A549 (cell line): ENCODE measurements at regions not wholly inside any gene's neighbourhood (a gene's known extent, or its start where the extent isn't known, plus 50 kb on each side); places are given as distances from the start of the nearest gene placed in this dataset.

Source experiments
- ATAC-seq, 2 experiments: fragments of 200-7000 bp in 1 of 2; fragments of >200 bp in 1 of 2; cut with Nextera tagmentation in 1 of 2; cut with Tn5 transposase in 1 of 2; 3 replicates each; pipeline versions ENCODE4 v1.8.0 to v1.9.1; 2018 to 2020; ENCODE audit warnings: mild to moderate bottlenecking in 1 of 2, moderate library complexity in 1 of 2
- CTCF ChIA-PET: fragments of 300-600 bp; sonication (Branson Sonifier 250); formaldehyde crosslinking; extraction: SDS; loops from one replicate; lab custom pipeline; 2021; ENCODE audit warnings: antibody characterized with exemption, inconsistent platforms; lab: Yijun Ruan, JAX
- POLR2A ChIA-PET: fragments of 350-600 bp; formaldehyde crosslinking; extraction: SDS; loops from one replicate; lab custom pipeline; 2021; ENCODE audit warnings: antibody characterized with exemption, inconsistent platforms; lab: Yijun Ruan, JAX
- DNase-seq, 2 experiments: peaks; one replicate each; pipeline versions ENCODE4 v3.0.0 to v3.0.0-alpha.2; 2011 to 2016; ENCODE audit warnings: low read depth in 1 of 2, low spot score in 1 of 2
- FAIRE-seq: peaks from 2 replicates; lab custom pipeline; 2011; peaks lifted over from hg19 to GRCh38; lab: Jason Lieb, UNC
- H3K27ac ChIP-seq, 2 experiments: fragments of >200 bp; sonication (Bioruptor Twin); formaldehyde crosslinking; 3 replicates each; pipeline ENCODE4 v1.5.1; 2016 to 2017
- H3K4me1 ChIP-seq: fragments of >200 bp; sonication (Bioruptor Twin); formaldehyde crosslinking; 3 replicates; pipeline ENCODE4 v1.6.1; 2016
- H3K4me2 ChIP-seq: fragments of >200 bp; sonication (Bioruptor Twin); formaldehyde crosslinking; 3 replicates; pipeline ENCODE4 v1.6.1; 2016
- H3K4me3 ChIP-seq: fragments of >200 bp; sonication (Bioruptor Twin); formaldehyde crosslinking; 3 replicates; pipeline ENCODE4 v1.5.1; 2016
- H3K9me3 ChIP-seq: fragments of >200 bp; sonication (Bioruptor Twin); formaldehyde crosslinking; 3 replicates; pipeline ENCODE4 v1.6.1; 2016
- ATOH8 ChIP-seq: fragments of 250-450 bp; sonication (Bioruptor Pico); IDR thresholded peaks from 2 replicates; pipeline ENCODE4 v1.5.0; 2020; ENCODE audit warnings: low read depth, mild to moderate bottlenecking, moderate library complexity
- CBX2 ChIP-seq: fragments of 200-600 bp; sonication (generic); IDR thresholded peaks from 2 replicates; pipeline ENCODE4 v1.6.1; 2016; ENCODE audit warnings: low read depth, mild to moderate bottlenecking, borderline replicate concordance
- CEBPB ChIP-seq, 2 experiments: fragments of >200 bp in 1 of 2; sonication (Bioruptor Twin) in 1 of 2; formaldehyde crosslinking in 1 of 2; IDR thresholded peaks; 2 replicates each; pipeline ENCODE4 v1.6.1; 2012 to 2016
- EP300 ChIP-seq, 2 experiments: fragments of >200 bp; sonication (Bioruptor Twin); formaldehyde crosslinking; IDR thresholded peaks; 2 replicates in 1 of 2; 3 replicates in 1 of 2; pipeline ENCODE4 v1.6.1; 2016 to 2017
- ESRRA ChIP-seq: fragments of 150-350 bp; IDR thresholded peaks from 2 replicates; pipeline ENCODE4 v1.6.1; 2014; ENCODE audit warnings: mild to moderate bottlenecking, low read length, borderline replicate concordance
- FOSB ChIP-seq: fragments of 250-450 bp; sonication (Bioruptor Pico); IDR thresholded peaks from 2 replicates; pipeline ENCODE4 v1.5.0; 2020; ENCODE audit warnings: mild to moderate bottlenecking, moderate library complexity
- FOXS1 ChIP-seq: fragments of 250-450 bp; sonication (Bioruptor Pico); IDR thresholded peaks from 2 replicates; pipeline ENCODE4 v1.5.0; 2020; ENCODE audit warnings: mild to moderate bottlenecking, moderate library complexity
- GATA3 ChIP-seq: IDR thresholded peaks from 2 replicates; pipeline ENCODE4 v1.6.1; 2012; ENCODE audit warnings: borderline replicate concordance
- HDAC2 ChIP-seq: fragments of 200-600 bp; sonication (generic); IDR thresholded peaks from 2 replicates; pipeline ENCODE4 v1.6.1; 2016
- HES2 ChIP-seq: fragments of >200 bp; sonication (Bioruptor Twin); formaldehyde crosslinking; IDR thresholded peaks from 2 replicates; pipeline ENCODE4 v1.6.1; 2016
- HOXB13 ChIP-seq: fragments of 250-450 bp; sonication (Bioruptor Pico); IDR thresholded peaks from 2 replicates; pipeline ENCODE4 v1.5.0; 2020; ENCODE audit warnings: low read depth, mild to moderate bottlenecking, moderate library complexity
- MAX ChIP-seq: IDR thresholded peaks from 2 replicates; pipeline ENCODE4 v1.6.1; 2012
- MYC ChIP-seq: IDR thresholded peaks from 2 replicates; pipeline ENCODE4 v1.6.1; 2012; ENCODE audit warnings: mild to moderate bottlenecking, inconsistent platforms, low read length, improper control_type of control experiment, borderline replicate concordance
- NFE2L2 ChIP-seq: fragments of 150-350 bp; conservative IDR thresholded peaks from 2 replicates; pipeline ENCODE4 v1.6.1; 2014; ENCODE audit warnings: low read length
- NPAS2 ChIP-seq: fragments of 250-450 bp; sonication (Bioruptor Pico); IDR thresholded peaks from 2 replicates; pipeline ENCODE4 v1.8.0; 2022; ENCODE audit warnings: mild to moderate bottlenecking, moderate library complexity, borderline replicate concordance
- NR3C1 ChIP-seq: fragments of >200 bp; sonication (Bioruptor Twin); formaldehyde crosslinking; IDR thresholded peaks from 3 replicates; pipeline ENCODE4 v1.6.1; 2017
- PHF8 ChIP-seq: fragments of 200-600 bp; sonication (generic); IDR thresholded peaks from 2 replicates; pipeline ENCODE4 v1.6.1; 2016; ENCODE audit warnings: low read depth, mild to moderate bottlenecking, antibody characterized with exemption, moderate library complexity, borderline replicate concordance
- POLR2A ChIP-seq: IDR thresholded peaks from 2 replicates; pipeline ENCODE4 v1.6.1; 2012; ENCODE audit warnings: mild to moderate bottlenecking, low read length
- POLR2AphosphoS2 ChIP-seq: conservative IDR thresholded peaks from 2 replicates; pipeline ENCODE4 v1.6.1; 2012; ENCODE audit warnings: low read length, improper control_type of control experiment, inconsistent platforms
- TFCP2L1 ChIP-seq: fragments of 250-450 bp; sonication (Bioruptor Pico); IDR thresholded peaks from 2 replicates; pipeline ENCODE4 v1.5.0; 2021; ENCODE audit warnings: mild to moderate bottlenecking
- ZFP36 ChIP-seq: fragments of 450-650 bp; IDR thresholded peaks from 2 replicates; pipeline ENCODE4 v1.6.1; 2014; ENCODE audit warnings: borderline replicate concordance; ENCODE audit not compliant: partially characterized antibody
- ZNF302 ChIP-seq: fragments of 250-450 bp; sonication (Bioruptor Pico); IDR thresholded peaks from 2 replicates; pipeline ENCODE4 v1.9.0; 2021; ENCODE audit warnings: inconsistent platforms, mild to moderate bottlenecking, moderate library complexity
- ZSCAN20 ChIP-seq: fragments of 250-450 bp; sonication (Bioruptor Pico); IDR thresholded peaks from 2 replicates; pipeline ENCODE4 v1.8.0; 2022; ENCODE audit warnings: mild to moderate bottlenecking, moderate library complexity
- WGBS: methylation state at CpG from one replicate; pipeline ENCODE4 v1.1.6; 2017; ENCODE audit errors: missing lambda C conversion rate; 5-methylcytosine and 5-hydroxymethylcytosine counted together

- H3K4me2 ChIP-seq = no peak overlapping the region
- ChIA-PET CTCF (no interaction called here), POLR2A (no interaction called here)
- H3K4me1 ChIP-seq = peaks cover 13% of the 10 kb centered on the region; the same call in 2 of the 3 replicates
- H3K27ac ChIP-seq = no peak overlapping the region
- 86% methylated on average over 9 of the region's 20 CpGs for WGBS
- H3K9me3 ChIP-seq = no peaks in the 10 kb centered on the region
- DNase-seq = no peak
- ATAC-seq = no peak
- no peak overlapping the region for H3K4me3 ChIP-seq
- no peak for FAIRE-seq
- no peak for TF ChIP-seq FOXS1
- no peak for TF ChIP-seq CEBPB (IDR thresholded peaks at IDR 0.05)
- no peak for TF ChIP-seq HOXB13 (CRISPR knock-in tag)
- no peak for TF ChIP-seq GATA3
- TF ChIP-seq NFE2L2 = no peak
- no peak for TF ChIP-seq MYC
- TF ChIP-seq NR3C1 = no peak
- TF ChIP-seq POLR2AphosphoS2 = no peak
- TF ChIP-seq FOSB (CRISPR knock-in tag) = no peak
- no peak for TF ChIP-seq HES2
- TF ChIP-seq ZFP36 = no peak
- no peak for TF ChIP-seq PHF8
- no peak for TF ChIP-seq NPAS2 (CRISPR knock-in tag)
Observed at GRCh38 chr4:3829211-3829955, 63.2 kb downstream of the ADRA2C start.

GRCh38 chr4:3829956-3830773 is 64.0 kb downstream of the ADRA2C start:
- peaks cover 13% of the 10 kb centered on the region; the same call in 2 of the 3 replicates for H3K4me1 ChIP-seq
- no peak for ATAC-seq
- TF ChIP-seq FOXS1 (no peak), MAX (no peak), ZFP36 (no peak), ATOH8 (CRISPR knock-in tag) (no peak), ZNF302 (CRISPR knock-in tag) (no peak), TFCP2L1 (CRISPR knock-in tag) (no peak), EP300 (IDR thresholded peaks at IDR 0.05) (no peak), ZSCAN20 (CRISPR knock-in tag) (no peak), NR3C1 (no peak), POLR2A (no peak), HDAC2 (no peak), CBX2 (no peak), NPAS2 (CRISPR knock-in tag) (no peak), ESRRA (no peak), POLR2AphosphoS2 (no peak)
- 84% methylated on average over 12 of the region's 19 CpGs for WGBS
- no peaks in the 10 kb centered on the region for H3K9me3 ChIP-seq
- CTCF ChIA-PET = no interaction called here
- H3K4me3 ChIP-seq = no peak overlapping the region
- no peak for DNase-seq
- no peak for FAIRE-seq
- no peak overlapping the region for H3K4me2 ChIP-seq
- POLR2A ChIA-PET = no interaction called here
- H3K27ac ChIP-seq = no peak overlapping the region
